ENCODE measurements at regions not wholly inside any gene's neighbourhood (a gene's known extent, or its start where the extent isn't known, plus 50 kb on each side); places are given as distances from the start of the nearest gene placed in this dataset.
"Not testable (repeated sequence)": the region's sequence is repeated elsewhere in the genome, so short reads cannot be mapped to it uniquely, and the experiment has no call there.

DNA sequence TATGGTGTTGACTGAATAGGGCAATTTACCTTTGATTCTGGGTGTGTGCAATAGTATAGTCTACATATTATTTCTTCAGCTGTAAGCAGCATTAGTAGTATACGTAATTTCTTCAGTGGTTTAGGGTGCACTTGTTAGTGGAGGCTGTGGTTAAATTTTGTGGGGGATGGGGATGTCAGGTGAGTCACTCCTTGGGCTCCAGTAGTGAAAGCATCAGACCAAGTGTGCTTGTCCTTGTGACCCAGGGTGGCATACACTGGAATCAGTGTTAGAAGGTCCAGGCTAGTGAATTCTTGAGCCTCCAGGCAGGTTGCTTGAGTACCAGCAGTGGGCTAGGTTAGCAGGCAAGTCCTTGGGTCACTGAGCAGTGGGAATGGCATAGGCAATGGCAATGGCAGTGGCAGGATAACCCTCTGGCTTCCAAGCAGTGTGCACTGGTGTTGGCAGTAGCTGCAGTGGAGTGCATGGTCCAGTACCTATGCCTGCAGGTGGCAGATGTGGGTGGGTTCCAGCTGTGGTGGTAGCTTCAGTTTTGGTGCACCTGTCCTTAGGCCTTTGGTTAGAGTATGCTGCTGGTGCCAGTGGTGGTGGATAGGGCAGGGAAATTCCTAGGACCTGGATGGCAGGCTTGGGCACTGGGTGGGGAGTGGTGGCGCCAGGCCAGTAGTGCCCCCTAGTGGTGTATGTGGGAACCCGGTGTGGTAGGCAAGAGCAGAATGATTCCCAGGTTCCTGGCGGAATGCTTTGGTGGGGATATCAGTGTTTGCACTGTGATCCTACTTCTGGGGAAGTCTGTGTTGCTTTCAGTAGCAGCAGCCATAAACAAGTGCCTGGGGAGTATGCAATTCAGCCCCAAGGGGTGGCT, 531.0 kb downstream of the SMARCA1 start:
- no peak overlapping the region for H3K4me3 ChIP-seq (ENCODE audit: control insufficient read depth, low read depth, low read length)
- no peak for TF ChIP-seq CTCF (conservative IDR thresholded peaks at IDR 0.05; ENCODE audit: control insufficient read depth, insufficient read depth, low read depth, low read length)
- no peak for DNase-seq (ENCODE audit: low read depth)

- peak; percentile 52 for TF ChIP-seq CTCF (conservative IDR thresholded peaks at IDR 0.05; ENCODE audit: control insufficient read depth, insufficient read depth, low read depth, low read length)
- H3K4me3 ChIP-seq (ENCODE audit: control insufficient read depth, low read depth, low read length): no peak overlapping the region
- DNase-seq (ENCODE audit: low read depth): peak; percentile 3
Observed at GRCh38 chrX:128975745-128976144, 547.5 kb downstream of the SMARCA1 start.

GRCh38 chrX:128973033-128973432, 550.3 kb downstream of the SMARCA1 start:
- DNase-seq (ENCODE audit: low read depth): no peak
- no peak overlapping the region for H3K4me3 ChIP-seq (ENCODE audit: control insufficient read depth, low read depth, low read length)
- TF ChIP-seq CTCF (conservative IDR thresholded peaks at IDR 0.05; ENCODE audit: control insufficient read depth, insufficient read depth, low read depth, low read length): no peak

DNA sequence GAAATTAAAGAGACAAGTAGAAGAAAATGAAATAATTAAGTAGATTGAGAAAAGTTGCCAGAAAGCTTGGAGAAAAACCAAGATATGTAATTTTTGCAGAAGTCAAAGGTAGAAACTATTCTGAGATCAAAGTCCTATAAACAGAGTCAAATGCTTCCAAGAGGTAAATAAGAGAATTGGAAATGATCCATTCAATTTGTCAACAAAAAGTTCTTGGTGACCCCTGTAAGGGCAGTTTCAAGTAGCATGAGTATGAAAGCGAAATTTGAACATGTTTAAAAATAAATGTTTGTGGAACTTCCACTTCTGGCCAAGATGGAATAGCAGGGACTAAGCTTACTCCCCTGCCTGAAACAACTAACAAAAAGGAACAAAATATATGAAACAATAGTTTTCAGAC, 562.0 kb downstream of the SMARCA1 start:
- TF ChIP-seq CTCF (conservative IDR thresholded peaks at IDR 0.05; ENCODE audit: control insufficient read depth, insufficient read depth, low read depth, low read length): no peak
- no peak for DNase-seq (ENCODE audit: low read depth)
- H3K4me3 ChIP-seq (ENCODE audit: control insufficient read depth, low read depth, low read length): no peak overlapping the region

- not testable (repeated sequence) for H3K4me3 ChIP-seq (ENCODE audit: control insufficient read depth, low read depth, low read length); DNase-seq (ENCODE audit: low read depth)
Observed at GRCh38 chrX:128954697-128955096, 568.6 kb downstream of the SMARCA1 start.

DNA sequence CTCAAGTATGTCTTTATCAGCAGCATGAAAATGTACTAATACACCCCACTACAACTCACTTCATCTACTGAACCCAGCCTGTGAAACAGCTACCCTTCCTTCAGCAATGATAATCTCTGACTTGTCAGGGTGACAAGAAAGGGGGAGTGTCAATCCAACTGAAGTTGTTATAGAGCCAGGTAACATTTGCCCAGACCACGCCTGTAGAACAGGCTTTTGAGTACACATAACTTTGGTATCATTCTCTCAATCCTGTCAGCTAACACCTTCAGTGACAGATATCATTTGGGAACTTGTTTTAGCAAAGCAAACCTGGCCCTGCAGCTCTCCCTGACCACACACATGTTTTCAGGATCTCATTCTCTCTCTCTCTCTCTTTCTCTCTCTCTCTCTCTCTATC, 592.2 kb downstream of the SMARCA1 start:
- no peak for DNase-seq (ENCODE audit: low read depth)
- no peak overlapping the region for H3K4me3 ChIP-seq (ENCODE audit: control insufficient read depth, low read depth, low read length)
- no peak for TF ChIP-seq CTCF (conservative IDR thresholded peaks at IDR 0.05; ENCODE audit: control insufficient read depth, insufficient read depth, low read depth, low read length)

GRCh38 chrX:128929271-128930057, 593.8 kb downstream of the SMARCA1 start:
- no peak overlapping the region for H3K4me3 ChIP-seq (ENCODE audit: control insufficient read depth, low read depth, low read length)
- no peak for DNase-seq (ENCODE audit: low read depth)
- TF ChIP-seq CTCF (conservative IDR thresholded peaks at IDR 0.05; ENCODE audit: control insufficient read depth, insufficient read depth, low read depth, low read length): no peak

All from fibroblast of mammary gland (primary cell).